ENCODE measurements at regions not wholly inside any gene's neighbourhood (a gene's known extent, or its start where the extent isn't known, plus 50 kb on each side); places are given as distances from the start of the nearest gene placed in this dataset.
"Not testable (repeated sequence)": the region's sequence is repeated elsewhere in the genome, so short reads cannot be mapped to it uniquely, and the experiment has no call there.

DNA sequence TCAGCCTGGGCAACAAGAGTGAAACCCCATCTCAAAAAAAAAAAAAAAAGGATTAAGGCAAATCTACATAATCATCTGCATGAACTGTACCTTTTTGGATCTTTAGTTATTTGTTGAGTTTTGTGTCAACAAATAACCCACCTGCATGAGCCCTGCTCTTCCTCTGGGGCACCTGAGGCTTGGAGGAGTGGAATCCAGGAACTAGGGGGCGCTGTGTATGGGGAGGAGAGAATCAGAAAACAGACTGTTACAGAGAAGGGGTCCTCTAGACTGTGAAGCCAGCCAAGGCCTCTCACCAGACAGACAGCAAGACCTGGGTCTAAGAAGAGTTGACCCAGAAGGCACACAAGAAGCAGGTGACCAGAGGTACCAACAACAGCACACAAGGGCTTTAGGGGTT lies 682.8 kb upstream of the NRP1 start:
- no peaks in the 10 kb centered on the region for H3K9me3 ChIP-seq
- H3K27me3 ChIP-seq: no peaks in the 10 kb centered on the region
- intact Hi-C loops (cut with DNase I): no loop called here
- DNase-seq (ENCODE audit: extremely low spot score in 2 of 2): no peak
- no peaks in the 10 kb centered on the region for H3K4me1 ChIP-seq
- TF ChIP-seq, protein P1, sequence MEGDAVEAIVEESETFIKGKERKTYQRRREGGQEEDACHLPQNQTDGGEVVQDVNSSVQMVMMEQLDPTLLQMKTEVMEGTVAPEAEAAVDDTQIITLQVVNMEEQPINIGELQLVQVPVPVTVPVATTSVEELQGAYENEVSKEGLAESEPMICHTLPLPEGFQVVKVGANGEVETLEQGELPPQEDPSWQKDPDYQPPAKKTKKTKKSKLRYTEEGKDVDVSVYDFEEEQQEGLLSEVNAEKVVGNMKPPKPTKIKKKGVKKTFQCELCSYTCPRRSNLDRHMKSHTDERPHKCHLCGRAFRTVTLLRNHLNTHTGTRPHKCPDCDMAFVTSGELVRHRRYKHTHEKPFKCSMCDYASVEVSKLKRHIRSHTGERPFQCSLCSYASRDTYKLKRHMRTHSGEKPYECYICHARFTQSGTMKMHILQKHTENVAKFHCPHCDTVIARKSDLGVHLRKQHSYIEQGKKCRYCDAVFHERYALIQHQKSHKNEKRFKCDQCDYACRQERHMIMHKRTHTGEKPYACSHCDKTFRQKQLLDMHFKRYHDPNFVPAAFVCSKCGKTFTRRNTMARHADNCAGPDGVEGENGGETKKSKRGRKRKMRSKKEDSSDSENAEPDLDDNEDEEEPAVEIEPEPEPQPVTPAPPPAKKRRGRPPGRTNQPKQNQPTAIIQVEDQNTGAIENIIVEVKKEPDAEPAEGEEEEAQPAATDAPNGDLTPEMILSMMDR (IDR thresholded peaks at IDR 0.05): no peak
- TF ChIP-seq POLR2A (IDR thresholded peaks at IDR 0.05): no peak
- no peak for TF ChIP-seq POLR2AphosphoS5 (IDR thresholded peaks at IDR 0.05; ENCODE audit: insufficient read depth in 1 of 2, low read depth in 1 of 2)
- no peaks in the 10 kb centered on the region for H3K36me3 ChIP-seq
- H3K4me3 ChIP-seq: no peak overlapping the region
- no peak overlapping the region for H3K27ac ChIP-seq

DNA sequence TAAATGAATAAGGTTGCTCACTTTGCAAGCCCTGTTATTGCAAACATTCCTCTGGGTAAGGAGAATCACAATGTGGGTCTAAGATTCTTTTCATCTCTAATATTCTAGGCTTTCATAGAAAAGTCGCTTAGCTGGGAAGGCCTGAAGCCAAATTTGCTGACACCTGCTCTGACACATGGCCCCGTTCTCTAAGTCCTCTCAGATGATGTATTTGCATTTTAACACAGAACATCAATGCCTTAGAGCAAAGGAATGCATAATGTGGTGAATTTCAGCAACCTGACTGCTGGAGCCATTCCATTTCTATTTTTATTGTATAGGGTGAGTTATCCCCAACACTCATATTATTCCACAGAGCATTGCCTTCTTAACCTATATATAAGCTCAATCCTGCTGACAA lies 682.1 kb upstream of the NRP1 start:
- Histone ChIP-seq H3K27me3 (no peaks in the 10 kb centered on the region), H3K4me3 (no peak overlapping the region), H3K4me1 (no peaks in the 10 kb centered on the region), H3K27ac (no peak overlapping the region), H3K9me3 (no peaks in the 10 kb centered on the region), H3K36me3 (no peaks in the 10 kb centered on the region)
- intact Hi-C loops (cut with DNase I): no loop called here
- no peak for TF ChIP-seq POLR2AphosphoS5 (IDR thresholded peaks at IDR 0.05; ENCODE audit: insufficient read depth in 1 of 2, low read depth in 1 of 2)
- TF ChIP-seq POLR2A (IDR thresholded peaks at IDR 0.05): no peak
- TF ChIP-seq, protein P1 (IDR thresholded peaks at IDR 0.05): no peak
- no peak for DNase-seq (ENCODE audit: extremely low spot score in 2 of 2)

DNA sequence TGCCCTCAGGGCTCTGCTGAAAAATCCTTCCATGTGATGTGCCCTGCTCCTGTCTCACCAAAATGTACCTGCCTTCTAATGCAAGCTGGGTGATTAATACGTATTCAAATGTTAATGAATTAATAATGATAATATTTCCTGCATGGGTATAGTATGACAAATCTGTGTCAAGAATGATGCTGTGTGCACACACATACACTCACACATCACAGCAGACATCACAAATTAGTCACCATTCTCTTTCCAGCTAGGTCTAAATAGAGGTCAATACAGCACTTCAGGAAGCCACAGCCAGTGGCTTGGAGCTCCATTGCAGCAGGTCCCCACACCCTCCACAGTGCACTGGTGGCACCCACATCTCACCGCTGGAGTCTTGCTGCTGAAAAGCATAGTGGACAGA lies 681.2 kb upstream of the NRP1 start:
- TF ChIP-seq POLR2A (IDR thresholded peaks at IDR 0.05) (no peak), POLR2AphosphoS5 (IDR thresholded peaks at IDR 0.05; ENCODE audit: insufficient read depth in 1 of 2, low read depth in 1 of 2) (no peak)
- TF ChIP-seq, protein P1 (IDR thresholded peaks at IDR 0.05): no peak
- Histone ChIP-seq H3K9me3 (no peaks in the 10 kb centered on the region), H3K4me1 (no peaks in the 10 kb centered on the region), H3K27ac (no peak overlapping the region), H3K4me3 (no peak overlapping the region), H3K36me3 (no peaks in the 10 kb centered on the region), H3K27me3 (no peaks in the 10 kb centered on the region)
- DNase-seq (ENCODE audit: extremely low spot score in 2 of 2): no peak
- intact Hi-C loops (cut with DNase I): no loop called here

- Histone ChIP-seq H3K4me3 (no peak overlapping the region), H3K27ac (no peak overlapping the region), H3K9me3 (no peaks in the 10 kb centered on the region), H3K36me3 (no peaks in the 10 kb centered on the region), H3K4me1 (no peaks in the 10 kb centered on the region), H3K27me3 (no peaks in the 10 kb centered on the region)
- DNase-seq (ENCODE audit: extremely low spot score in 2 of 2): no peak
- intact Hi-C loops (cut with DNase I): no loop called here
- TF ChIP-seq POLR2AphosphoS5 (IDR thresholded peaks at IDR 0.05; ENCODE audit: insufficient read depth in 1 of 2, low read depth in 1 of 2) (no peak), POLR2A (IDR thresholded peaks at IDR 0.05) (no peak)
- TF ChIP-seq, protein P1 (IDR thresholded peaks at IDR 0.05): no peak
These were observed 678.8 kb upstream of the NRP1 start for GRCh38 chr10:34013235-34013634.

- no peak overlapping the region for H3K27ac ChIP-seq
- intact Hi-C loops (cut with DNase I): no loop called here
- H3K27me3 ChIP-seq: no peaks in the 10 kb centered on the region
- no peaks in the 10 kb centered on the region for H3K36me3 ChIP-seq
- no peaks in the 10 kb centered on the region for H3K9me3 ChIP-seq
- H3K4me1 ChIP-seq: no peaks in the 10 kb centered on the region
- no peak overlapping the region for H3K4me3 ChIP-seq
- TF ChIP-seq POLR2A (IDR thresholded peaks at IDR 0.05) (no peak), POLR2AphosphoS5 (IDR thresholded peaks at IDR 0.05; ENCODE audit: insufficient read depth in 1 of 2, low read depth in 1 of 2) (no peak)
- TF ChIP-seq, protein P1 (IDR thresholded peaks at IDR 0.05): no peak
- DNase-seq (ENCODE audit: extremely low spot score in 2 of 2): no peak
These were observed 676.4 kb upstream of the NRP1 start for GRCh38 chr10:34010891-34011290.

- H3K4me1 ChIP-seq; H3K9me3 ChIP-seq; H3K27ac ChIP-seq; intact Hi-C loops (cut with DNase I); H3K4me3 ChIP-seq; H3K27me3 ChIP-seq; H3K36me3 ChIP-seq; DNase-seq (ENCODE audit: extremely low spot score in 2 of 2): not testable (repeated sequence)
These were observed 675.8 kb upstream of the NRP1 start for GRCh38 chr10:34010228-34010627.
